Activated CD4-positive, alpha-beta T cell treated with anti-CD3 and anti-CD28 coated beads, Interleukin-2, amount 50 U/mL, for 24 hours (primary cell): ENCODE measurements at regions not wholly inside any gene's neighbourhood (a gene's known extent, or its start where the extent isn't known, plus 50 kb on each side); places are given as distances from the start of the nearest gene placed in this dataset.
"Not testable (repeated sequence)": the region's sequence is repeated elsewhere in the genome, so short reads cannot be mapped to it uniquely, and the experiment has no call there.

Experiments used
- DNase-seq, 2 donors: peaks; one replicate each; pipeline ENCODE4 v3.0.0-alpha.2; 2020; ENCODE audit warnings: low read depth in 1 of 2, low spot score in 1 of 2

DNA sequence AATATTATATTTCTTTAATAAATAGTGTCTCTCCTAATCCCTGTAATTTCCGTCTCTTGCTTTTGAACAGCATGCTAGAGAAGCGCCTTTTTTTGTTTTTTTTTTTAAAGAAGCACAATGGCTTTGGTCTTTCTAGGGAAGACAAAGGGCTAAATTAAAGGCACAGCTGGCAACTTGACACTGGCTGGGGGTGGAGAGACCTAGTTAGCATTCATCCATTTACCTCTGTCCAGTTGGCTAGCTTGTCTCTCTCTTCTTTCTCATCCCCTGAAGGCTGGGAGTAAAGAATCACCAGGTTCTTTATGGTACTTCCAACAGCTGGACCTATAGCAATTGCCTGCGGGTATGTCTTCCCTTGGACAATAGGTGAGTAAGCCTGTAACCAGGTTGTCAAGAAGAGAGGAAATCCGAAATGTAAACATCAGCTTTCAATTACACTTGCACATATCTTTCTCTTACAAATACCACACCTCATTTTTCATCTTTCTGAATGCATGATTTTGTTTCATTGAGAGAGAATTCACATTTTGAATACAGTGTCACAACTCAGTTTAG is 178.4 kb upstream of the GPR101 start:
- no peak for DNase-seq

DNA sequence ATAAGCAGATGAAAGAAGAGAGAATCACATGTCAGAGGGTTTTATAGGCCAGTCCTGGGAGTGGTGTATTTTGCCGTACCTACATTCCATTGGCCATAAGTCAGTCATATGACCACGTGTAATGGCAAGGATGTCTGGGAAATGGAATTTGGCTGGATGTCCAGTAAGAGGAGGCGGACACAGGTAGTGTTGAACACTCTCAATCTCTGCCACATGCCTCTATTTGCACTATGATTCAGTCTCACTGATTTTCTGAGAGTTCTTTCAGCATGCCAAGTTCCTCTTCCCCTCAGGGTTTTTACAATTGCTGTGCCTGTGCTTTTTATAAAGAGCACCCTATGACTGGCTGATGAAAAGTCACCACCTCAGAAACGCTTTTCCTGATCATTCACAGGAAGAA is 164.2 kb upstream of the GPR101 start:
- no peak for DNase-seq

DNA sequence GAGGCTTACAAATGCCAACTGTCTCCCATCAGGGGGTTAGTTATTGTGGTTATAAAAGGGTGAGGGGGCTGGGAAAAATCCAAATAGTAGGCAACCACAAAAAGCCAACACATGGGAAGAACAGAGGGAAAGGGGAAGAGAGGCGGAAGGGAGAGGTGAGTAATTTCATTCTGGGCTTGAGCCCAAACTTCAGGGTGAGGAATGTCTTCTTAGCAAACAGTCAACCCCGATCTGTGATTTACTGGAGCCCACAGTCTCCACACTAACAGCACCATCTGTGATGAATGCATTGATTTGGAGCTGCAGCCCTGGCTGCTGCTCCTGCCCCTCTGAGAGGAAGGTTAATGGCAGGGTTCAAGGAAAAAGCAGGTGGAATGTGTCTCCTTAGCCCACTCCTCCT is 162.2 kb upstream of the GPR101 start:
- no peak for DNase-seq

DNA sequence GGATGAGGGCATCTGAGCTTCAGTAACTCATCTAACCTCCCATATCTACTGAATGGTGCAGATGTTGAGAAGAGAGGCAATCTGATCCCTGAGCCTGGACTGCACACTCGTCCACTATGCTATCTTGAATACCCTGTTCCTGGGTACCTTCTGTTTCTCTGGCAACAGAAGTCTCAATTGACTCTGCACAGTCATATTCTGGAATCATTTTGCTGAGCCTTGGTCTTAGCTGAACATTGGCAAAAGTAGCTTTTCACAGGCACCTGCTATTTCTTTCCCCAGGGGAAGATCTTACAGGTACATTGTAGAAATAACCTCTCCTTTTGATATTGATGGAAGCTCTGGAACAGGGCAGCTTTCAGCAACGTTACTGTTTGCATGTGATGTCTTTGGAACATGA is 161.5 kb upstream of the GPR101 start:
- no peak for DNase-seq

DNA sequence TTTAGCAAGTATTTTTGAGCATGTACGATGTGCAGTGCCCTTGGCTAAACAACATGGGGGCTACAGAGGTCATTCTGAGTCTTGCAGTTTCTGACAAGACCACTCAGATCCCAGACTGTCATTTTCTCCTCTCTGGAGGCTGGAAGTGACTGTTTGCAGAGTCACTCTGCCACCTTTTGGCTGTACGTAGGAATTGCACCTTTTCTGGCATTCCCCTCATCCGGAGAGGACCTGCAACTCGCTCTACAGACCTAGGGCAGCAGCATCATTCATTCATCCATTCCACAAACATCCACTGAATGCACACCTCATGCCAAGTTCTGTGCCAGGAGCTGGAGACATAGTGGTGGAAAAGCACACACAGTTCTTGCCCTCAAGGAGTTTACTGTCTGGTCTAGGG is 160.4 kb upstream of the GPR101 start:
- DNase-seq: peak in 1 of 2 donors; percentile 7

DNA sequence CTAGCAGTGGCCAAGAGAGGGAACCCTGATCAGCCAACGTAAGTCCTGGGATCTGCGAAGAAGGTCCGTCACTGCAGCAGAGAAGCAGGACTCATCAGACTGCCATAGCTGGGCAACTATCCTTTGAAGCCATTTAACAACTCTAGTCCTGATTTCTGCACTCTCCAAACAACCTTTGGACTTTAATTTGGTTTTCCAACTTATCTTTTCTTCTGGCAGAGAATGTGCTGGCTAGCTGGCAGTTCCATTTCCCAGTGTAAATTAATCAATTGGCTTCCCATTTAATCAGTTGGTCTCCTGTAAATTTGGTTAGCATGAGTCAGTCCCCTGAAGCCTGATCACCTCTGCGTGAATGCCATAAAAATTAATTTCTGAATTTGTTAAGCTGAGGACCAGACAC is 153.7 kb upstream of the GPR101 start:
- no peak for DNase-seq

DNA sequence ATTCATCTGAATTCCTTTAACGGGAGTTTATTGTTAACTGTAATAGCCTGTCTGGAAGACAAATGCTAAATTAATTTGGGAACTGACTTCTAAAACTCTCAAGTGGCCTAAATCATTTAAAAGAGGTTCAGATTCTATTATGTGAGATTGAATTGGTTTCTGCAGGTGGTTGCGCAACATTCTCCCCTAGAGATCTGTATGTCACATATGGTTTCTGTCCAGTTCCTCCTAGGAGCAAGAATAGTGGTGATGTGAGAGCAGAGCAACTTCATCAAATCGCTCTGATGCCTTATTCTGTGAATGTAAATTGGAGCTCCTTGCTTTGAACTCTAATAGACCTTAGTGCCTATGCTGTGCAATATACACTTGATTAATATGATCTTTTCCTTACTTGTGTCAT is 144.6 kb upstream of the GPR101 start:
- DNase-seq: no peak

DNA sequence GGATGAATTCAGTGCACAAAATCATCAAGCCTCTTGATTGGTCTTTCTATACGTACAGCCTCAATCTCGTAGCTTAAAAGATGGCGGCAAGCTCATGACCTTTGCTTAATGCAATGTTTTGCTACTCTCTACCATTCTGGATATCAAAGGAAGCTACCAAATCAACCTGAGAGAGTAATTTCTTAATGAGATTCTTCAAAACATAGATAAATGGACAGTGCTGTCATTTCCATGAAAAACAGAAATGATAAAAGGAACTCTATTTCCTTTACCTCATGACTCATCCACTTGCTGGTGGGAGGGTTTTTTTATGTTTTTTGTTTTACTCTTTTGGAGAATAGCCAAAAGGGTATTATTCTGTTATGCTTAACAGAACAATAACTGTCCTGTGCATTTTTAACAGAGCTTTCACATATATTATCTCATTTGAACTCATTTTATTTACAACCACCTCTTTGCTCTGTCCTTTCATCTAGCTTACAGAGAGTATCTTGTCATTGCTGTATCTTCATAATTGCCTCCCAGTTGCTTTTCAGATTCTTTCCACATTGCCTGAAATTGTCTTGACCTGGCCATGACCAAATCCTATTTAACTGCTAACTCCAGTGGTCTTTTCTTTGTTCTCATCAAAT is 138.6 kb upstream of the GPR101 start:
- no peak for DNase-seq

DNA sequence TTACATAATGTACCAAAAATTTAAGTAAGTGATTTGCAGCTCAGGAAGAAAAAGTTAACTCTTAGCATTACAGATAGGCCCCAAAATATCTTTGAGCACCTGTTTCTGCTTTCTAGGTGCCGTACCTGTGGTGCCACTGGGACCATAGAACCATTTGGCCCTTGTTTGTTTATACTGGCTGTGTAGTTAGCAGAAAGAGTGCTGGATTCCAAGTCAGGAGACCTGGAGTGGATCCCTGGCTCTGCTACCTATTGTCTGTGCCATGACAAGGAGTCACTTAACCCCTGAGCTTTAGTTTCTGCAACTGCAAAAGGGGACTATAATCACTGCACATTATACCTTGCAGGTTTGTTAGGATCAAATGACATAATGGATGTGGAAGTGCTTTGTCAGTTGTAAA is 137.8 kb upstream of the GPR101 start:
- DNase-seq: no peak

DNA sequence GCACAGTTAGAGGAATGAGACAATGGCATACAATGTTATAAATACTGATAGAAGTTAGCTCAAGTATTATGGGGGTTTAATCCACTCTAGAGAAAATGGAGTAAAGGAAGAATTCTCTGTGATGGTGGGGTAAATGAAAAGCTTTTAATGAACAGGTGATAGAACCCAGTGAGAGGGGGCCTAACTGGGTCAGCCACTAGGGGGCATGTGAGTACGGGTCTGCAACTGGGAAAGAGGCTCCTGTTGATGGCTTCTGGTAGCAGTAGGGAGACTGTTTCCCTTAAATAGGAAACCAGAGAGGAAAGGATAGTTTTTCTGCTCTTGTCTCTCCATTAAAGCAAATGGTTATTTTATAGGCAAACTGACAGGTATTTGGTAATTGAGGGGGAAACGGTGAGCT is 132.8 kb upstream of the GPR101 start:
- no peak for DNase-seq

DNA sequence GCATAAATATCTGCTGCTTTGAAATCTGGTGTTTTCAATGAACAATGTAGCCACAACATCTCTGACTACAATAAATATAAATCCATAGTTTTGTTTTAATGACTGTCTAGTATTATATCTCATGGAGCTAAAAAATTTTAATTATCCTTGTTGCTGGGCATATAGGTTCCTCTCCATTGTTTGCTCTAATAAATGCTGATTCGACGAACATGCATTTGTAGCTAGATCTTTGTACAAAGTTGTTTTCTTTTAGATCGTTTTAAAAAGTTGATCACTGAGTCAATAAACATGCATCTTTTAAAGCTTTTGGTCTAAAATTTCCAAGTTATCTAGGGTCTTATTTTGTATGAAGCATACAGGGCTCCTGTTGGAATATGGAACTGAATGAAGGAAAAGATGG is 130.5 kb upstream of the GPR101 start:
- DNase-seq: no peak

DNA sequence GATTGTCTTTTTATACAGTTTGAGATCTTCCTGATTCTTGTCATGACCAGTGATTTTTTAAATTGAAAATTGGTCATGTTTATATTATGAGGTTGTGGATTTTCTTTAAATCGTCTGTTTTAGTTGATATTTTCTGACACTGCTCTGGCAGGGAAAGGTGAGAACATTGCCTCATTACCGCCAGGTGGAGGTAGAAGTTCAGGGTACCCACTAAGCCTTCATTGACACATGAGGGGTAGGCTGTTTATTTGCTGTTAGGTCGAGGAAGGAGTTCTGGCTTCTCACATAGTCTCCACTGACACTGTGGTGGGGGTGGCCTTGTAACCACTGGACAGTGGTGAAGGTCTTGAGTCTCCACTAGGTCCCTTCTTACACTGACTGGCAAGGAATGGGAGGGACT is 117.6 kb upstream of the GPR101 start:
- no peak for DNase-seq

DNA sequence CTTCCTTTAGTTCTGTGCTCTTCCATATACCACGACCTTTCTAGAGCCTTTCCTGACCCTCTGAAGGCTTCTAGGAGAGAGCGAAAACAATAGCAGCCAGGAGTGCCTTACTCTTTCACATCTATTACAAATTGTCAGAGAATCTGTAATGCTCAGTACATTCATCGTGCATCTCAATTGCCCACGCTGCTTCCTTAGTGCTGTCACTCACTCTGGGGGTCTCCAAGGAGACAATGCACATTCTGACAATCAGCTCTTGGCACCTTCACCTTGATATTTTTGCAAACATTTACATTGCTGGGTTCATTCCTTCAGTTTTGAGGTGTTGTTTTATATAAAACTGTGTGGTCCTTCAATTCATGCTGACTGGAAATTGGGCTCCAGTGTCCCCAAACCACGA is 110.1 kb upstream of the GPR101 start:
- no peak for DNase-seq

DNA sequence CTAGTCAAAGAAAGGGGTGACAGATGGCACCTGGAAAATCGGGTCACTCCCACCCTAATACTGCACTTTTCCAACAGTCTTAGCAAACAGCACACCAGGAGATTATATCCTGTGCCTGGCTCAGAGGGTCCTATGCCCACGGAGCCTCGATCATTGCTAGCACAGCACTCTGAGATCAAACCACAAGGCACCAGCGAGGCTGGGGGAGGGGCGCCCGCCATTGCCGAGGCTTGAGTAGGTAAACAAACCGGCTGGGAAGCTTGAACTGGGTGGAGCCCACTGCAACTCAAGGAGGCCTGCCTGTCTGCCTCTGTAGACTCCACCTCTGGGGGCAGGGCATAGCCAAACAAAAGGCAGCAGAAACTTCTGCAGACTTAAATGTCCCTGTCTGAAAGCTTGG is 88.9 kb upstream of the GPR101 start:
- DNase-seq: not testable (repeated sequence)

DNA sequence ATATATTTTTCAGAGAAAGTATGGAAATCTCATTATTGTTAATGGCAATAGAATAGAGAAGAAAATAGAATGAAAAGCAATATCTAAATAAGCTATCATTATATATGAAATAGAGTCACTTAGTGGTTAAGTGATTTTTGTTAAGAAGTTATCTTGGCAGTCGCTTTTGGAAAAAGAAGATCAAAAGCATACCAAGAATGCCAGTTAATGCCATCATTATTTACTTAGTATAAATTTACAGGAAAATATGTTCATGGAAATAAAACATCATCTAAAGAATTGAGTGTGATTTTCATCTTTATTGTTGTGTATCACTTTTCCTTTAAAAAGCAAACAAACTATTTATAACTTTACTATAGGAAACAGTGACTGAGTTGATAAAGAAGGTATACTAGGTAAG is 85.3 kb upstream of the GPR101 start:
- no peak for DNase-seq

DNA sequence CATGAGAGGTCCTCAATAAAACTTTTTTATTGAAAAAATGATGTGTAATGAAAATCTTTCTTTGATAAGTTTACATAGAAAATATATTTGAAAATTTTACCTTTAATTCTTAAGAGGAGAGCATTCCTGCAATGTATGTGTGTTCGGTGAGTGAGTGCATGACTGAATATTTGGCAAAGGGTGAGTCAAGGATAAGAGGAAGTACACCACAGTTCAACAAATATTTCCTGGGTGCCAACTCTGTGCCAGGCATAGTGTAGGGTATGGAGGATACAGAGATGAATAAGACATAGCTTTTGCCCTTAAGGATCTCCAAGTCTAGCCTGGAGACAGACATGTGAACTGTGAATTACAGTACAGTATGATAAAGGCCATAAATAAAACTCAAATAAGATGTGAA is 84.7 kb upstream of the GPR101 start:
- DNase-seq: no peak

DNA sequence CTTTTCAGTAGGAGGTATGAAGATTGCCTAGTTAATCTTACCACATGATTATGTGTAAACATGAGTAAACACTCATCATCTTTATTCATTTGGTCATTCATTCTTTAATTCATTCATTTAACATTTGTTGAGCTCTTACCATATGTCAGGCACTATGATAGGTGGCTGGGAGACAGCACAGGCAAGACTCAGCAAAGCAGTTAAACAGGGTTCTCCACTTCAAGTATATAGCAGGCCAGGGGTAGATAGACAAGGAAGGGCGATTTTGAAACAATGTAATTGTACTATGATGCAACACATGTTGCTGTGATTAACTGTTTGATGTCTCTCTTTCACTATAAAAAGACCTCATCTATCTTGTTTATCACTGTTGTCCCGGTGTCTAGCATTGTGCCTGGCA is 84.3 kb upstream of the GPR101 start:
- DNase-seq: no peak

DNA sequence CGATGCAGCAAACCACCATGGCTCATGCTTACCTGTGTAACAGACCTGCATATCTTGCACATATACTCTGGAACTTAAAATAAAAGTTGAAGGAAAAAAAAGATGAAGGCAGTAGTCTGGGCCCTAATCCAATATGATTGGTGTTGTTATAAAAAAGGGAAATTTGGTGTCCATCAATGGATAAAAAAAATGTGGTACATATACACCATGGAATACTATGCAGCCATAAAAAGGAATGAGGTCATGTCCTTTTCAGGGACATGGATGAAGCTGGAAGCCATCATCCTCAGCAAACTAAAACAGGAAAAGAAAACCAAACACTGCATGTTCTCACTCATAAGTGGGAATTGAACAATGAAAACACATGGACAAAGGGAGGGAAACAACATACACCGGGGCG is 74.1 kb upstream of the GPR101 start:
- DNase-seq: not testable (repeated sequence)

DNA sequence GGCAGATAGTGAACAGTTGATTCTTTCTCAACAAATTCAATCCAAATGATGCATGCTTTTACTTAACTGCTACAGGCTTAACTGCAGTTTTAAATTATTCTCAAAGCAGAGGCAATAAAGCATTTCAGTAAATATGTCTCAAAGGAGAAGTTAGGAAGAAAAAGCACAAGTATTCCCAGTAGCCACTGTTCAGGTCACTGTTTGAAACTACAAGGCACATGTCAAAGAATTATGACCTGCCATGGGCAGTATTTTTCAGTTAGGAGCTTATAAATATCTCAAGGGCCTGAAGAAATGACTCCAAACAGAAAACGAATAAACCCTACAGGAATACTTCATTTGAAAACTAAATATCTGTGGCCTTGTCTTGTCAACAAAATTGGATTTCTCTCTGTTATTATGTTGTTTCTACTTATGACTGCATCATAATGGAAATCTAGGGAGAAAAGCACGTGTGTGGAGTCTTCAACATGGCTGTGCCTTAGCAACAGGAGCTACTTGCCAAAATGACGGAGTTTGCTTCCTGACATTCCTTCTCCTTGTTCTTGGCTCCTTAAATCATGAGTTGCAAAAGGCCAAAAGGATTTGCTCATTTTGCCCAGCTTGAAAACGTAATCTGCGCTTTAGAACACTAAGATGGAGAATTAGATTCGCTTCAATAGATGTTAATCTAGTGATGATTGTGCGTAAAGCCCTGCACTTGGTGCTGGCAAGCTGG is 67.6 kb upstream of the GPR101 start:
- DNase-seq: no peak
